RWPE2 (cell line): ENCODE measurements at regions not wholly inside any gene's neighbourhood (a gene's known extent, or its start where the extent isn't known, plus 50 kb on each side); places are given as distances from the start of the nearest gene placed in this dataset.

Experiments
- ATAC-seq: fragments of 200-7000 bp; cut with Tn5 transposase; 3 replicates; pipeline ENCODE4 v1.9.1; 2021; ENCODE audit warnings: low read depth
- DNase-seq: peaks from one replicate; pipeline ENCODE4 v3.0.0-alpha.2; 2020; ENCODE audit warnings: low spot score
- H3K27ac ChIP-seq: fragments of 450-650 bp; 2 replicates; pipeline ENCODE4 v1.5.1; 2017; ENCODE audit warnings: mild to moderate bottlenecking; ENCODE audit not compliant: poor library complexity, severe bottlenecking
- H3K27me3 ChIP-seq: fragments of 250-450 bp; sonication (Bioruptor Pico); 2 replicates; pipeline ENCODE4 v1.5.1; 2021; ENCODE audit warnings: mild to moderate bottlenecking, moderate library complexity; ENCODE audit not compliant: insufficient read depth, poor library complexity, severe bottlenecking
- H3K36me3 ChIP-seq: fragments of 250-450 bp; sonication (Bioruptor Pico); 2 replicates; pipeline ENCODE4 v1.5.1; 2020; ENCODE audit warnings: low read depth, mild to moderate bottlenecking, moderate library complexity
- H3K4me1 ChIP-seq: fragments of 250-450 bp; sonication (Bioruptor Pico); 2 replicates; pipeline ENCODE4 v1.5.1; 2021; ENCODE audit warnings: mild to moderate bottlenecking, moderate library complexity; ENCODE audit not compliant: insufficient read depth, poor library complexity, severe bottlenecking
- H3K4me3 ChIP-seq: fragments of 250-450 bp; sonication (Bioruptor Pico); 2 replicates; pipeline ENCODE4 v1.5.1; 2021; ENCODE audit warnings: mild to moderate bottlenecking, moderate library complexity; ENCODE audit not compliant: severe bottlenecking
- H3K9me3 ChIP-seq: fragments of 250-450 bp; sonication (Bioruptor Pico); 2 replicates; pipeline ENCODE4 v1.5.1; 2021; ENCODE audit warnings: mild to moderate bottlenecking, moderate library complexity; ENCODE audit not compliant: severe bottlenecking
- CTCF ChIP-seq: fragments of 450-650 bp; IDR thresholded peaks from one replicate; pipeline ENCODE4 v1.5.1; 2017; ENCODE audit warnings: mild to moderate bottlenecking, moderate library complexity; ENCODE audit not compliant: poor library complexity, severe bottlenecking

- DNase-seq (no peak), ATAC-seq (no peak)
- no peak overlapping the region for H3K4me3 ChIP-seq
- no peaks in the 10 kb centered on the region for H3K27me3 ChIP-seq
- no peaks in the 10 kb centered on the region for H3K9me3 ChIP-seq
- no peak overlapping the region for H3K27ac ChIP-seq
- peaks cover 10% of the 10 kb centered on the region for H3K4me1 ChIP-seq
- no peak for TF ChIP-seq CTCF
- no peaks in the 10 kb centered on the region for H3K36me3 ChIP-seq
These were observed 173.6 kb downstream of the ARL4A start for GRCh38 chr7:12861070-12861469.

GRCh38 chr7:12862146-12862545 is 174.7 kb downstream of the ARL4A start:
- Histone ChIP-seq H3K9me3 (no peaks in the 10 kb centered on the region), H3K4me1 (peaks cover 14% of the 10 kb centered on the region), H3K36me3 (no peaks in the 10 kb centered on the region), H3K27me3 (no peaks in the 10 kb centered on the region), H3K27ac (no peak overlapping the region), H3K4me3 (no peak overlapping the region)
- TF ChIP-seq CTCF, result no peak
- ATAC-seq (no peak), DNase-seq (no peak)

GRCh38 chr7:12864470-12865046 is 177.1 kb downstream of the ARL4A start:
- H3K9me3 ChIP-seq, result no peaks in the 10 kb centered on the region
- DNase-seq (no peak), ATAC-seq (no peak)
- H3K4me1 ChIP-seq, result peaks cover 14% of the 10 kb centered on the region
- no peaks in the 10 kb centered on the region for H3K36me3 ChIP-seq
- H3K27me3 ChIP-seq, result no peaks in the 10 kb centered on the region
- no peak for TF ChIP-seq CTCF
- no peak overlapping the region for H3K4me3 ChIP-seq
- no peak overlapping the region for H3K27ac ChIP-seq

- Histone ChIP-seq H3K9me3 (no peaks in the 10 kb centered on the region), H3K4me1 (peaks cover 14% of the 10 kb centered on the region), H3K27ac (no peak overlapping the region), H3K36me3 (no peaks in the 10 kb centered on the region), H3K4me3 (no peak overlapping the region), H3K27me3 (no peaks in the 10 kb centered on the region)
- DNase-seq (no peak), ATAC-seq (peak; percentile 95)
- TF ChIP-seq CTCF, result no peak
These were observed 178.2 kb downstream of the ARL4A start for GRCh38 chr7:12865593-12865992.

GRCh38 chr7:12866207-12866606 is 178.8 kb downstream of the ARL4A start:
- H3K9me3 ChIP-seq, result no peaks in the 10 kb centered on the region
- H3K27me3 ChIP-seq, result no peaks in the 10 kb centered on the region
- DNase-seq (no peak), ATAC-seq (no peak)
- no peaks in the 10 kb centered on the region for H3K36me3 ChIP-seq
- peaks cover 14% of the 10 kb centered on the region for H3K4me1 ChIP-seq
- TF ChIP-seq CTCF, result no peak
- no peak overlapping the region for H3K27ac ChIP-seq
- H3K4me3 ChIP-seq, result no peak overlapping the region
